ENCODE measurements at regions not wholly inside any gene's neighbourhood (a gene's known extent, or its start where the extent isn't known, plus 50 kb on each side); places are given as distances from the start of the nearest gene placed in this dataset.

DNA sequence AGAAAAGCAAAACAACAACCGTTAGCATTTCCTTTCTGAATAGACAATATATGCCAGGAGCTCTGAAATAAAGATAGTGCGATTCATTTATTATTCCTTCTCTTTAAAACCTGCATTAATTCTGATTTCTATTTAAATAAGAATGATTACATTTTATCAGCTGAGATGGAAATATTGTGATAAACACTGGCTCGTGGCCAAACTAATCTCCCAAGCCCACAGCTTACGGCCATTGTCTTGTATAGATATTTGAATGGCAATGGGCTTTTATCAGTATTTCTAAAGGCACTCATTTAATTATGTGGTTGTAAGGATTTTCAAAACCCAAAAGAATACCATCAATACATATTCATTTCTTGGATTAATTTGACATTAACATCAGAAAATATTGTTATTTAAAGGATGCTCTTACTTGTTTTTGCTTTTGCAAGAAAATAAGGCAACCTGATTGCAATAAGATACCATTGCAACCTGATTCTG, 123.7 kb upstream of the IRX5 start:
- no peak for TF ChIP-seq EZH2phosphoT487 (IDR thresholded peaks at IDR 0.05; ENCODE audit: insufficient read depth, low read depth)
- no peak for TF ChIP-seq EZH2 (IDR thresholded peaks at IDR 0.05; ENCODE audit: insufficient read depth, poor library complexity, severe bottlenecking)

Data from GM23248 (cell line).